Fibroblast of lung (primary cell): ENCODE measurements at regions not wholly inside any gene's neighbourhood (a gene's known extent, or its start where the extent isn't known, plus 50 kb on each side); places are given as distances from the start of the nearest gene placed in this dataset.

Experiments used
- DNase-seq, 2 donors: peaks; one replicate each; pipeline versions ENCODE4 v3.0.0 to v3.0.0-alpha.2; 2010; ENCODE audit warnings: low read depth in 2 of 2
- H2AFZ ChIP-seq: 2 replicates; pipeline ENCODE4 v1.5.1; 2012; ENCODE audit warnings: low read length, control low read depth, inconsistent platforms
- H3K27ac ChIP-seq: 2 replicates; pipeline ENCODE4 v1.5.1; 2011; ENCODE audit warnings: low read length, control low read depth; ENCODE audit not compliant: insufficient read depth
- H3K27me3 ChIP-seq: 2 replicates; pipeline ENCODE4 v1.5.1; 2011; ENCODE audit warnings: mild to moderate bottlenecking, low read length; ENCODE audit not compliant: control insufficient read depth, insufficient read depth
- H3K36me3 ChIP-seq: 2 replicates; pipeline ENCODE4 v1.5.1; 2011; ENCODE audit warnings: low read length; ENCODE audit not compliant: control insufficient read depth, insufficient read depth
- H3K4me1 ChIP-seq: 2 replicates; pipeline ENCODE4 v1.5.1; 2011; ENCODE audit warnings: low read length; ENCODE audit not compliant: control insufficient read depth, insufficient read depth; ENCODE audit errors: extremely low read depth
- H3K4me2 ChIP-seq: 2 replicates; pipeline ENCODE4 v1.5.1; 2011; ENCODE audit warnings: low read length, control low read depth; ENCODE audit not compliant: insufficient read depth; ENCODE audit errors: extremely low read depth
- H3K4me3 ChIP-seq, 4 experiments: fragments of 200-600 bp in 1 of 4; sonication (generic) in 1 of 4; replicated peaks in 1 of 4; 2 replicates each; pipeline ENCODE4 v1.5.1; 2011 to 2016; ENCODE audit warnings: low read length in 4 of 4, low read depth in 3 of 4, mild to moderate bottlenecking in 3 of 4, control low read depth in 2 of 4, inconsistent platforms in 1 of 4, mixed read lengths in 1 of 4; ENCODE audit not compliant: insufficient read depth in 1 of 4; ENCODE audit errors: control extremely low read depth in 1 of 4
- H3K79me2 ChIP-seq: 2 replicates; pipeline ENCODE4 v1.5.1; 2012; ENCODE audit warnings: mild to moderate bottlenecking, low read length, inconsistent platforms; ENCODE audit not compliant: control insufficient read depth, insufficient read depth
- H3K9ac ChIP-seq: 2 replicates; pipeline ENCODE4 v1.5.1; 2011; ENCODE audit warnings: mild to moderate bottlenecking, low read length, control low read depth; ENCODE audit not compliant: insufficient read depth
- H3K9me3 ChIP-seq: 2 replicates; pipeline ENCODE4 v1.5.1; 2012; ENCODE audit warnings: low read depth, low read length; ENCODE audit not compliant: control insufficient read depth, insufficient read depth
- H4K20me1 ChIP-seq: 2 replicates; pipeline ENCODE4 v1.5.1; 2011; ENCODE audit warnings: low read length; ENCODE audit not compliant: control insufficient read depth, insufficient read depth; ENCODE audit errors: extremely low read depth
- EZH2 ChIP-seq: IDR thresholded peaks from 2 replicates; pipeline ENCODE4 v1.5.1; 2012; ENCODE audit warnings: low read length, control low read depth, mild to moderate bottlenecking; ENCODE audit errors: missing control alignments
- TF ChIP-seq, protein P1 (sequence below), 2 donors: IDR thresholded peaks in 1 of 2; conservative IDR thresholded peaks in 1 of 2; 1 replicate in 1 of 2; 2 replicates in 1 of 2; pipeline ENCODE4 v1.5.1; 2011 to 2012; ENCODE audit warnings: low read length in 2 of 2, control low read depth in 1 of 2, inconsistent platforms in 1 of 2, low read depth in 1 of 2, mild to moderate bottlenecking in 1 of 2

DNA sequence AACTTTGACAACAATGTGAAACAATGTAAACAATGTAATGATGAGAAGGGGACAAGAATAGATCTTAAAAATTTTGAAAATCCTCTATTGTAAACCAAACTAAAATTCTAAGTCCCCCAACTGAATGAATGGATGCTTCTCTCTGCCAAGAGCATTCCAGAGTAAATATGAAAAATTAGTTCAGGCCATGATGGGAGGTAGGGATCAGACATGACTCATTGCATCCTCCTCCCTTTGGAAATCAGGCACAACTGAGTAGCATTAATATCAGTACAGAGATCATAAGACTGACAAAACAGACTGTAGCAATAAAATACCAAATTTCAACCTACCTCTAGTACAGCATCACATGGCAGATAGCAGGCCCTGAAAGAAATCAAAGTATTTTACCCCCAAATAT is 559.9 kb downstream of the C12orf50 start:
- H3K27ac ChIP-seq: no peak overlapping the region
- no peaks in the 10 kb centered on the region for H3K27me3 ChIP-seq
- TF ChIP-seq, protein P1, sequence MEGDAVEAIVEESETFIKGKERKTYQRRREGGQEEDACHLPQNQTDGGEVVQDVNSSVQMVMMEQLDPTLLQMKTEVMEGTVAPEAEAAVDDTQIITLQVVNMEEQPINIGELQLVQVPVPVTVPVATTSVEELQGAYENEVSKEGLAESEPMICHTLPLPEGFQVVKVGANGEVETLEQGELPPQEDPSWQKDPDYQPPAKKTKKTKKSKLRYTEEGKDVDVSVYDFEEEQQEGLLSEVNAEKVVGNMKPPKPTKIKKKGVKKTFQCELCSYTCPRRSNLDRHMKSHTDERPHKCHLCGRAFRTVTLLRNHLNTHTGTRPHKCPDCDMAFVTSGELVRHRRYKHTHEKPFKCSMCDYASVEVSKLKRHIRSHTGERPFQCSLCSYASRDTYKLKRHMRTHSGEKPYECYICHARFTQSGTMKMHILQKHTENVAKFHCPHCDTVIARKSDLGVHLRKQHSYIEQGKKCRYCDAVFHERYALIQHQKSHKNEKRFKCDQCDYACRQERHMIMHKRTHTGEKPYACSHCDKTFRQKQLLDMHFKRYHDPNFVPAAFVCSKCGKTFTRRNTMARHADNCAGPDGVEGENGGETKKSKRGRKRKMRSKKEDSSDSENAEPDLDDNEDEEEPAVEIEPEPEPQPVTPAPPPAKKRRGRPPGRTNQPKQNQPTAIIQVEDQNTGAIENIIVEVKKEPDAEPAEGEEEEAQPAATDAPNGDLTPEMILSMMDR (conservative IDR thresholded peaks at IDR 0.05 in 1 of 2, IDR thresholded peaks at IDR 0.05 in 1 of 2; ENCODE audit: low read depth in 1 of 2, low read length in 2 of 2): no peak
- no peak for TF ChIP-seq EZH2
- H4K20me1 ChIP-seq: no peaks in the 10 kb centered on the region
- no peak overlapping the region for H2AFZ ChIP-seq
- H3K79me2 ChIP-seq: no peaks in the 10 kb centered on the region
- DNase-seq: peak; percentile 9 to 54
- no peak overlapping the region for H3K4me3 ChIP-seq
- no peaks in the 10 kb centered on the region for H3K36me3 ChIP-seq
- no peaks in the 10 kb centered on the region for H3K9me3 ChIP-seq
- H3K4me2 ChIP-seq: no peak overlapping the region
- no peaks in the 10 kb centered on the region for H3K4me1 ChIP-seq
- H3K9ac ChIP-seq: no peak overlapping the region

DNA sequence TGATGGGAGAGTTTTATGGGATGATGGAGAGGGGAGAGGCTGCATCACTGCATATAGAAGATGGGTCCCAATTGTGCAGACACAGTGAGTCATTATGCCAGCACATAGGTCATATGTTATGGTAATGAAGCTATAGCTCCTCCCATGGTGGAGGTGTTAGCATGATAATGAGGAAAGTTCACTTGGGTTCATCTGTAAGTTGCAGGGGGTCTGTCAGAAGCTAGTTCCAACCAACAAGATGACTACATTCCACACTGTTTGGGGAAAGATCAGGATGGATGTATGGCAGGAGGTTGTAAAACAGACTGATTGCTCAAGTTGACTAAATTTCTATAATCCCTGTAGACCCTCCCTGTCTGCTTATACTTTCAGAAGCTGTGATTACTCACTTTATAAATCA is 561.3 kb downstream of the C12orf50 start:
- Histone ChIP-seq H2AFZ (no peak overlapping the region), H3K27ac (no peak overlapping the region), H3K4me3 (no peak overlapping the region), H3K4me2 (no peak overlapping the region), H4K20me1 (no peaks in the 10 kb centered on the region), H3K9ac (no peak overlapping the region), H3K79me2 (no peaks in the 10 kb centered on the region), H3K9me3 (no peaks in the 10 kb centered on the region), H3K4me1 (no peaks in the 10 kb centered on the region), H3K27me3 (no peaks in the 10 kb centered on the region), H3K36me3 (no peaks in the 10 kb centered on the region)
- TF ChIP-seq, protein P1 (conservative IDR thresholded peaks at IDR 0.05 in 1 of 2, IDR thresholded peaks at IDR 0.05 in 1 of 2; ENCODE audit: low read depth in 1 of 2, low read length in 2 of 2): no peak
- no peak for TF ChIP-seq EZH2
- no peak for DNase-seq

DNA sequence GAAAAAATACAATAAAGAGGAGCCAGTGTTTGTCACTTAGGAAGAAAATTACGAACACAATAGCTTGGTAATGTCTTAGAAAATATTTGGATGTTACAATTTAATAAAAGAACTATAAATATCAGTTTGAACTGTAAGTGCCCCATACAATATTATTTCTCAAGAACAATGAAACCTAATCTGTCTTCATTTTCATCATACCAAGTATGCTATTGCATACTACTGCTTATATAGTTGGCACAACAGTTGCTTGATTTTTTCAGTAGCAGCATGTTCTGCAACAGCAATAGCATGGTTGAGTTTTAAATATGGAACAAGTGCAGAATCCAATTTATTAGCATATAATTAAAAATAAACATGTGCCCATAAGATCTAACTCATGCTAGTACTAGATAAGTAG is 564.6 kb downstream of the C12orf50 start:
- H3K4me1 ChIP-seq: no peaks in the 10 kb centered on the region
- H3K4me3 ChIP-seq: no peak overlapping the region
- no peaks in the 10 kb centered on the region for H3K9me3 ChIP-seq
- no peak overlapping the region for H3K9ac ChIP-seq
- no peaks in the 10 kb centered on the region for H3K27me3 ChIP-seq
- TF ChIP-seq, protein P1 (conservative IDR thresholded peaks at IDR 0.05 in 1 of 2, IDR thresholded peaks at IDR 0.05 in 1 of 2; ENCODE audit: low read depth in 1 of 2, low read length in 2 of 2): no peak
- TF ChIP-seq EZH2: no peak
- DNase-seq: no peak
- no peak overlapping the region for H3K4me2 ChIP-seq
- H3K79me2 ChIP-seq: no peaks in the 10 kb centered on the region
- H3K27ac ChIP-seq: no peak overlapping the region
- no peaks in the 10 kb centered on the region for H3K36me3 ChIP-seq
- no peaks in the 10 kb centered on the region for H4K20me1 ChIP-seq
- H2AFZ ChIP-seq: no peak overlapping the region
